GM19455 (cell line): ENCODE measurements at regions not wholly inside any gene's neighbourhood (a gene's known extent, or its start where the extent isn't known, plus 50 kb on each side); places are given as distances from the start of the nearest gene placed in this dataset.

Source experiments
- ATAC-seq: cut with Tn5 transposase; IDR thresholded peaks from one replicate; pipeline ENCODE4 v1.9.1; 2021; ENCODE audit not compliant: unreplicated experiment

DNA sequence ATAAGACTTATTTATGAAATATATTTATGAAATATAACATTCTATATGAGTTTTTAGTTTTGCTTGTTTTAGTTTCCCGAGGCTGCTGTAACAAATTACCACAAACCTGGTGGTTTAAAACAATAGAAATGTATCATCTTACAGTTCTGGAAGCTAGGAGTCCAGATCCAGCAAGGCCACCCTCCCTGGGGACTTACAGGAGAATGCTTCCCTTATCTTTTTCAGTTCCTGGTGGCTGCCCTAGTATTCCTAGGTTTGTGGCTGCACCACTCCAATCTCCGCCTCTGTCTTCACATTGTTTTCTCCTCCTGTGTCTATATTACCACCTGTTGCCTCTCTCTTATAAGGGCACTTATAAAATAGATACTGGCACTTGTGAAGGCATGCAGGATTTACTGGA is 877.8 kb downstream of the TUSC7 start:
- no peak for ATAC-seq

DNA sequence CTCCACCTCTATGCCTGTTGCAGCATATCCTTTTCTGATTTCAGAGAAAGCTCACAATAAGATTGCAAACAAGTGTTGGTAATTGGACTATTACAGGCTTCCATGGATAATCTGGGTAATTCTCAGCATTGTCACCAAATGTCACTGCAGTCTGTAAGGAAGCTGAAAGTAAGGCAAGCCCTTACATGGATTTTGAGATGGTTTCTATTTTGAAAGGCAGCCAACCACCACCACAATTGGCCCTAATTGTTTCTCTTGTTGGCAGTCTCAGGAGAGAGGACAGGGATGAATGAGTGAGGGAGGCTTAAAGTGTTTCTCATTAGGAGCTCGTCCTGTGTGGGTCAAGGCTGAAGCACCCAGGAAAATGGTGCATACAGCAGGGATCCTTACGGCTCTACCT is 879.9 kb downstream of the TUSC7 start:
- no peak for ATAC-seq

DNA sequence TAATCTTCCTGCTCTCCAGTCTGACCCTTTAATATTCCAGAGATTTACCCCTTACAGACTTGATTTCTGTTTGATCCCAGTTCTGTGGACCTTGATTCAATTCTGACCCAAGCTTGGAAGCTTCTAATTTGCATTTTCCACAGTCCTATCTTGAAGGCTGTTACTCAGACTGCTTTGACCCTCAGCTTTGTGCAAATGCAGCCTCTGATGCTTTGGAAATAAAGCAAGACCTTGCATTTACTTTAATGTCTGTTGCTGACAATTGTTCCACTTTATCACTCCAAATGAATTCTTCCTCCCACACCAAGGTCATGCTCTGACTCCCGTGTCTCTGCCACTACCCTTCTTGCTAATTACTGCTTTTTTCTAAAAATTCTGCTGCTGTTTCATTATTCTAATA is 886.0 kb downstream of the TUSC7 start:
- no peak for ATAC-seq

DNA sequence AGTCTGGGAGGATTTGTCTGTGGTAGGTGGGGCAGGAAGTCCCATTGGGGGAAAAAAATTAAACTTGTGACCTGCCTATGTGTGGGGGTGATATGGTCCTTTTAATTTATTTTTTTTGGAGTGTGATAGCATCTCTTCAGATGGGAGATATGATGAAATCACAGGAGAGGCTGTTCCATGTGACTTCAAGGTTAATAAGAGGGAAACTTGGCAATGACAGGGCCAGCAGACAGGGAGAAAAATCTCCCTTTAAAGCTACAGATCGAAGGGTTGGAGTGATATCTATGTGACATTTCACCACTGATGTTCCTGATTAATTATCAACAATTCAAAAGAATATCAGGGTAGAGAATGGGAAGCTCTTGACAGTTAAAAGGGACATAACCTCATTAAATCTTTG is 886.9 kb downstream of the TUSC7 start:
- no peak for ATAC-seq

DNA sequence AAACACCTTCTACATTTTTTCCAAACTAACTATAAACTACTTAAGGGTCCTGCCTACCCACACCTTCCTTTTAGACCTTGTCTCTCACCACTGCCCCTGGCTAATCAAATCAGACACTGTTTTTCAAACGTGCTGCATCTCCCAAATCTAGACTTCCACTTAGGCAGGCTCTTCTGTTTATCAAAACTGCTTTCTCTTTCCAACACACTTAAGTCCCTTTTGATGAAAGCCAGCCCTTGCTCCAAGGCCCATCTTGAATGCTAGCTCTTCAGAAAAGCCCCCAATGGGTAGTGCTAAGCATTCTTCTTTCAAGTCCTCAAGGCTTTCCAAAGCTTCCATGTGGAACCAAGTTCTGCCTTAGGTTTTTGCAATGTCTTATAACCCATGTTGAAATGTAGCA is 888.3 kb downstream of the TUSC7 start:
- ATAC-seq, result no peak

DNA sequence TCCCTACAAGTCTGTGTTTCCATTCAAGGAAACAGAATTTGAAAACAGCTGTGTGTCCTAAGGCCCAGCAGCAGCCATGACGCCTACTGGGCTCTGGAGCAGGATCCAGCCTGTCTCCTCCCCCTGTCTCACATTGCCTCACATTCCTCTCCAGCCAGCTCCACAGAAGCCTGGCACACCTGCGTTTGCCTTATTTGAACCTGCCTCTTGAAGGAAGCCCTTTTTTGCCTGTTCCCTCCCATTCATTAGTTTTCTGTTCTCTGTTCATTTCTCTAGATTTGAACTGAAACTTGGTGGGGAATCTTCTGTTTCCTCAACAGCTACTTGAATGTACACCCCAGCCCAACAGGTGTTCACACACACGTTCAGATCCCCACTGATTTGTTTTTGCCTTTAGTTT is 890.5 kb downstream of the TUSC7 start:
- no peak for ATAC-seq

DNA sequence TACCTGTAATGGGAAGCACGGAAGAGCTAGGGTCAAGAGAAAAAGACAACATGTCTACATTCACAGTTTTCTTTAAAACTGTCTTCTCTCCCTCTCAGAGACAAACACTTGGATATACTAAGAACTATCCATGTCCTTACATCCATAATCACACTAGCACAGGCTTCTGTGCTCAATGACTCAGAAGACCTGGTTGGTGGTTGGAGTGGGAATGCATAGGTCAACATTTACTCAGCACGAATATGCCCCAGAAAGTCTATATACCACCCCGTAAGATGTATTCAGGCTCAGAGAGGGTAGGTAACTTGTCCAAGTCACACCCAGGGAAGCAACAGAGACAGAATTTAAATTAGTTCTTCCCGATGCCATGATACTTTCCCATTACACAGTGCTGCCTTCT is 891.1 kb downstream of the TUSC7 start:
- ATAC-seq, result no peak

DNA sequence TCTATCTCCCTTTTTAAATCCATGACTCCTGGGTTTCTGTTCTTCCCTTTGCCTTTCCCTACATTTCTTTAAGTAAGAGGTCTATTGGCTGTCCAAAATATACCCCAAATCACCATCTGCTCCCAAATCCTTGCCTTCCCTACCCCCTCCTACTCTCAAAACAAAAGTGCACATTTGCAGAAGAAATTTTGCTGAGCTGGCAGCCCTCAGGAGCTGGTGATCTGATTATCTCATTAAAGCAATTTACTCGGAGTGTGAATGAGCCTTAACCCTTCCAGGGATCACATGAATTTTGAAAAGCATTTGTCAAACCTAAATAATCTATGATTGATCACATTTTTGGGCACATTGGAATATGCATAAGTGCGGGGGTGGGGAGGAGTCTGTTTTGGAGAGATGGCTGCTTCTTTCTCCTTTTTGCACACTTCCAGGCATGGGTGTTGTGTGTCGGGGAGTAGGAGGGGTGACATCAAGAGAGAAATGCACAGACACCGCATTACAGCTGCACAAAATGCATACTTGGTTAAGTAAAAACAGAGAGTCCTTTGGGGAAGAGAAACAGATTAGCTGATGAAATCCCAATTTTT is 892.6 kb downstream of the TUSC7 start:
- no peak for ATAC-seq

DNA sequence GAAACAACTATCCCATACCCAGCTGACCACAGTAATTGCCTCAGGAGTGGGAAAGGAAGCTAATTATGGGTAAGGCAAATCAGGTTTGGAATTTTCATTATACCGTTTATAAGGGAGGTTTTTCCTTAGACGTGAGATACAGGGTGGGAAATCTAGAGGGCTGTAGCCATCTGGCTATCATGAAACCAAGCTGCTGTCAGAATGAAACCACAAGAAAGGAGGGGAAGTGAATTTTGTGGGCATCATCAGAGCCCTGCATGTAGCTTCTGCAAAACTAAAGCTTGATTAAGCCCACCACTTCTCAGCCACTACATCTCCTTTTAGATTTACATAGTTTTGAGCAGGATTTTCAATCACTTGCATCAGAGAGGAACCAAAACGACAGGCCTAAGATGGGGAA is 893.5 kb downstream of the TUSC7 start:
- ATAC-seq, result peak; percentile 51

DNA sequence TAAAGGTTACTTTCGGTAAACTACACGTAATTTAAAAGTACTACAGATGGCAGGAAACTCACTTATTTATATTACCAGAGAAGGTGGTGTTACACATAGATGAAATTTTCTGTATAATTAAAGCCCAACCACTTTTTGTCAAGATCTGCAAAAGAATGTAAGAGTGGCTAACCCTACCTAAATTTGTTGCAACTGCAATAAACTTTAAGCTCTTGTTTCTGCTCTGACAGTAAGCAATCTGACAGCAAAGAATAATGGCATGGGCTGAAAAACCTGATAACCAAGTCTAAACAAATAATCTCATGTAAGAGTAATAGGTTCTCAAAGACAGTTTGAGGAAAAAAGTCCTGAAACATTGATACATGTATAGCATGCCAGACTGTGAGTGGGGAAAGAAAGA is 897.3 kb downstream of the TUSC7 start:
- no peak for ATAC-seq

DNA sequence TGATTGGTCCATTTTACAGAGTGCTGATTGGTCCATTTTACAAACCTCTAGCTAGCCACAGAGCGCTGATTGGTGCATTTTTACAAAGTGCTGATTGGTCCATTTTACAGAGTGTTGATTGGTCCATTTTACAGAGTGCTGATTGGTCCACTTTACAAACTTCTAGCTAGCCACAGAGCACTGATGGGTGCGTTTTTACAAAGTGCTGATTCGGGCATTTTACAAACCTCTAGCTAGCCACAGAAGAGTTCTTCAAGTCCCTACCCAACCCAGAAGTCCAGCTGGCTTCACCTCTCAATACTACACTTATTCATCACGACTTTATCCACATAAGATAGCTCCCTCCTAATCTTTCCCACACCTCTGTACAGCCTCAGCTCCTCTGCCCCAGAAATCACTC is 899.8 kb downstream of the TUSC7 start:
- no peak for ATAC-seq

DNA sequence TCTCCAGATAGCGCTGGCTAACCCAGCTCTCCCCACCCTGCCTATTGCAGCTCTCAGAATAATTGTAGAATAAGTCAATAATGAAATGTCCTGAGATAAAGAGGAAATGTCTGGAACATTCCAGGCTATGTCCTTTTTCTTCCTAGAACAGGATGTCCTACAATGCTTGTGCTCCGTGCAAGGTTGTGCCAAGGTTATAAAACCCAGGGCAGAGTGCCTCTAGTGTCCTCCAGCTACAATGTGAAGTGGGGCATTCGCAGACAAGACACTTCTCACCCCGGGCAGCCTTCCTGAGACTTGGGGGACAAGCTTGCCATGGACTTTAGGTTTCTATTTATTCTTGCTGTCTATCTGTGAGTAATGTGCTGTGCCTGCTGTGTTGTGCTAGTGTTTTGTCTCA is 900.6 kb downstream of the TUSC7 start:
- ATAC-seq, result no peak

DNA sequence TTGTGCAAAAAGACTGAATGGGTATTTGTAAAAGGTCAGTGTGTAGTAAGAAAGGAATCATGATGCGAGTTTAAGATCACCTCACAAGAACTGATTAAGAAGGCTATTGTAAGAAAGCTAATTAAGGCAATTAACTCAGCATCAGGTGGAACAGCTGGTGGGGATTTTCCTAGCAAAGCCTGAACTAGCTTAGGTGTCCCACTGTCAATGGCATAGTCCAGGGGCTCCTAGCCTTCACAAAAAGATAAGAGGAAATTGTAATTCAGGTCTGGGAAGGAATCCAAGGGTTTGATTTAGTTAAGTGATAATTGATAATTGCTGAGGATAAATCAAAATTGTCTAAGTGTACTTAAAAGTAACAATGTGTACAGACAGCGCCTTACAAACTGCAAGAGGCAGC is 901.6 kb downstream of the TUSC7 start:
- no peak for ATAC-seq

DNA sequence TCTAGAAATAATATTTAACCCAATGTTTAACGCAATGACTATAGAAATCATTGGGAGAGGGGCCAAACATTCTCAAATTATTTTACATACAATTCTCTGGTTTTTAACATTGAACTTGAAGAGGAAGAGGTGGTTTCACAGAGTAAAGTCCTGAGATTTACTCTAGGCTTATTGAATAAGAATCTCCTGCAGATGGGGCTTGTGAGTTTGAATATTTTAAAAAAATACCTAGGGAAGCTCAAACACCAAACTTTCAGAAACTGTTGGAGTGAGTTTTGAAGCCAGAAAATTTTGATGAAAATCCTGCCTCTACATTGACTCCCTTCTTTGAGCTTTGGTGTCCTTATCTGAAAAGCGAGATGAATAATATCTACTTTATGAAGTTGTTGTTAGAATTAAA is 906.6 kb downstream of the TUSC7 start:
- ATAC-seq, result no peak

DNA sequence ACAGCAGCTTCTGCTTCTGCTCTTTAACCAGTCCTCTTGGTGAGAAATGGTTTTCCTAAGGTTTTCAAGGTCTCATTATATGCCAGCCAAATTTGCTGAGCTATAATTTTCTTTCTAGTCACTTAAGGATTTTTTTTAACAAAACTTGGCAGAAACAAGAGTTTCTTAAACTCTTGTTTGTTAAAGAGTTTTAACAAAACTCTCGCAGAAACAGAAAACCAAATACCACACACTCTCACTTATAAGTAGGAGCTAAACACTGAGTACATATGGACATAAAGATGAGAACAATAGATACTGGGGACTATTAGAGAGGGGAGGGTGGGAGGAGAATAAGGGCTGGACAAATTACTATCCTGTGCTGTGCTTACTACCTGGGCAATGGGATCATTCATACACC is 908.3 kb downstream of the TUSC7 start:
- no peak for ATAC-seq

DNA sequence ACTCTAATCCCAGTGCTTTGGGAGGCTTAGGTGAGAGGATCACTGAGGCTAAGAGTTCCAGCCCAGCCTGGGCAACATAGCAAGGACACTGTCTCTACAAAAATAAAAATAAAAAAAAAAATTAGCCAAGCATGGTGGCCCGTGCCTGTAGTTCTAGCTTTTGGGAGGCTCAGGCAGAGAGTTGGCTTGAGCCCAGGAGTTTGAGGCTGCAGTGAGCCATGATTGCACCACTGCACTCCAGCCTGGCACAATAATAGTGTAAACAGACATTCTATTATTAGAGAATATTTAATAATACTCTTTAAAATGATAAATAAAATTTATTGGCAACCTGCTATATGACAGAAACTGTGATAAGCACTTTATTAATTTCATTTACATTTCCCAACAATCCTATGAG is 908.9 kb downstream of the TUSC7 start:
- ATAC-seq, result no peak

DNA sequence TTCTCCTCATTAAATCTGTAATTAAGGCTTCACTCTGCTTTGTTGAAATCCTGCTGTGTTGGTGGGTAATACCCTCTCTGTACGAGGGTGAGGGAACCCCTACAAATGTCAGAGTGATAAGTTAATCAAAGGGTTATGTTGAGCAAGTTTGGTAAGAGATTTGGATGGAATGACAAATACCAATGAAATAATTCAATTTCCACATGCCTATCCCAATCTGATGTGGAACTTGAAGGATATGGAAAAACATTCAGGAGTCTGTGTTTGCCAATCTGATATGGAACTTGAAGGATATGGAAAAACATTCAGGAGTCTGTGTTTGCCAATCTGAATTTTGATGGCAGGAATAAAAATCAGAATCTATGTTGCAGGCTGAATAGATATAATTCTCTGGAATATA is 910.2 kb downstream of the TUSC7 start:
- no peak for ATAC-seq

DNA sequence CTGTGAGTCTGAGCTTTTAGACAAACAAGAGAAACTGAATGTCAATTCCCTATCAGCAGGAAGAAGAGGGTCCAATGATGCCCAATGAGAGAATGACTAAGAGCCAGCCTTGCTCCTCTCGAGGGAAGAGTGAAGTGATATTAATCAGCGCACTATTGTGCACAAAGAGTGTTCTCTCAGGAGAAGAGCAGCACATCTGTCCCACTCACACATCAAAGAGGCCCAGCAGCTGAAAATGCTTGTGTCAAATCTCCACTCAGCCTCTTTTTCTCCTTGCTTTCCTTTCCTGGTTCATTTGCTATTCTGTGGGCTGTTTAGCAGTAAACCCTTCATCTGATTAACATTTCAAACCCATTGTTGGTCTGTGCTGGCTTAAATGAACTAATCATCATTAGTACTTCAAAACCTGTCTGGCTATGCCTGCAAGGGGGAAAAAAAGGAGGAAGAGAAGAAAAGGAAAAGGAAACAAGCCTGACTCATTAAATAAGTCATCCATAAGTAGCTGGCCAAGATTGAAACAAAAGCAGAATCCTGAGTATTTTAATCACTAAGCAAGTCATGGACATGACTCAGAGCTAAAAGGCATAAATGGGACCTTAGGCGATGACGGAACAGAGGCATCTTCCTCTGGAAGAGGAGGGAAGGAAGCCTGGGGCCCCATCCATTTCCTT is 912.7 kb downstream of the TUSC7 start:
- ATAC-seq, result no peak

DNA sequence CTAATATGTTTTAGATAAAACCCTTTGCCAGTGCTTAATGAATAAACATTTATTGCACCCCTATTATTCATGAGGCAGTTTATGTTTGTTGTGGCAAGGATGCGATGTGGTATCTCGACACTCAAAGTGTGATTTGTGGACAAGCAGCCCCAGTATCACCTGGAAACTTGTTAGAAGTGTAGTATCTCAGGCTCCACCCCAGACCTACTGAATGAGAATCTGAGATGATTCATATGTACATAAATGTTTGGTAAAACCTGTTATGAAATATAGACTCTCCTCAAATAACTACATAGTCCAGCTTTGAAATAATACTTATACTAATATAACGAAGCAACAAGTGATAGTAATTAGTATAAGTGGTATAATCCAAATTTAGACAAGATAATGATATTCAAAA is 914.8 kb downstream of the TUSC7 start:
- ATAC-seq, result no peak

DNA sequence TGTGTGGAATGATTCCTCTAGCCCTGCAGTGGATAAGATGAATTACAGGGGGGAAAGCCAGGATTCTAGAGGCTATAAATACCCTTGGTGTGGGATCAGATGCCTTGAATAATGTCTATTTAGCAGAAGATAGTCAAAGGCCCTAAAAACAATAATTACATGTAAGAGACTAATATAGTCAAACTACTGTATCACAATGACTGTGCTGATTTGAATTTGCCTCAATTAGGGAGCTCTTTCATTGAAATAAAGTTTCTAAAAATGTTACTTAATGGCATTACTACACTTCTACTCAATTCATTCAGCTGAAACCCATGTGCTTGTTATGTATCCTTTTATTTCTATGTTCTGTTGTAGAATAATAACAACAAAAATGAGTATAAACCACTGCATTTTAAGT is 915.6 kb downstream of the TUSC7 start:
- no peak for ATAC-seq

DNA sequence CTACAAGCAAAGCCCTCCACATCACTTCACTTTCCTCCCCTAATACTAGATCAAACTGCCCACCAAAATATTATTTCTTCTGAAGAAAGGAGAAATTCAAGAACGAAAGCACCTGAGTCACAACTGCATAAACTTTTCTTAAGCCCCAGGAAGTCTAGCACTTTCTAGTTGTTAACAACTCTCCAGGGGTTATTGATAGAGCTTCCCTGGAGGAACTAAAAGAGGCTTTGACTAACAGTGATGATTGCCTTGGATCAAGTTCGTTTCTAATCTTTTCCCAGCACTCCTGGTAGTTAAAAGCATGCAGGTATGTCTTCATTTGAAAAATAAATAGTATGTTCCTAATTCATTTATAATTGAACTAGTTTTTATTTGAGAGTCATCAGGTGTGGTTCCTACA is 917.0 kb downstream of the TUSC7 start:
- no peak for ATAC-seq

DNA sequence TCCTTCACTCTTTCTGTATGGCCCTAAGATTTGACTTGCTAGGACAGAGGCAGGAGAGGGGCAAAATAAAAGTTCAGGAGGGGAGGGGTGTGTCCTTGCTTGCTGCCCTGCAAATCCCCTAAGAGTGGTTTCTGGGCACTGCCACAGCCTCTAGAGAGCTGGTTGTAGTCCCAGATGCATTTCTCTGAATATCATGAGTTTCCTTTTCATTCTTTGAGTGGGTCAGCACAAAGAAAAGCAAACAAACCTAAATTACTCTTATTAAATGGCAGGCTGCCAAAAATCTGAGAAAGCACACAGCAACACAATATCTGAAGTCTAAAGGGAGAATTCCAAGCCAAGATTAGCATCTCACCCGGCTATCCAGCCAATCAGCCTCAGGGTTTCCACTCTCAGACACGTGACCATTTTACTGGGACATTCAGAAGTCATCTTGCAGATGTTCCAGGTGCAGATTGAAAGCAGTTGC is 919.3 kb downstream of the TUSC7 start:
- no peak for ATAC-seq

DNA sequence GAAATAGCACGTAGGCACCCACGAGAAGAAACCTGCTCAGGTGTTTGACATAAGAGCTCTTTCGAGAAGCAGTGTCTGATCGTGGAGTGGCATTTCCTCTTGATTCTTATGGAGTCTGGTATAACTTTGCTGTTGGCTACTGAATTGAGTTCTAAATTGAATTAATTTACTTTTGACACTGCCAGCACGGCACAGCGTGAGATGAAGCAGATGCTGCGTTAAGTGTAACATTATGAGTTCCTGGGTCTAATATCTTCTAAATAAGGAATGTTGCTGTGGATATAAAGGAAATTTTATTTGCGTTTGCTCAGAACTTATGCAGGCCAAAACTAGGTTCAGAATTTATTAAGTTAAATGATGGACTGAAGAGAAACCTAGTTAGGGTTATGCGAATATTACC is 919.9 kb downstream of the TUSC7 start:
- no peak for ATAC-seq
